Hepatocyte (in vitro differentiated cells): ENCODE measurements at regions not wholly inside any gene's neighbourhood (a gene's known extent, or its start where the extent isn't known, plus 50 kb on each side); places are given as distances from the start of the nearest gene placed in this dataset.

Source experiments
- CTCF ChIP-seq: fragments of 200-600 bp; sonication (generic); IDR thresholded peaks from 2 replicates; pipeline ENCODE4 v1.5.1; 2016; ENCODE audit warnings: antibody characterized with exemption, mild to moderate bottlenecking; ENCODE audit not compliant: poor library complexity
- EZH2phosphoT487 ChIP-seq: fragments of 200-600 bp; sonication (generic); IDR thresholded peaks from one replicate; pipeline ENCODE4 v1.6.1; 2018; ENCODE audit warnings: antibody characterized with exemption, mild to moderate bottlenecking, low read depth, moderate library complexity; ENCODE audit not compliant: unreplicated experiment, severe bottlenecking

GRCh38 chr11:128311742-128312719 is 275.3 kb downstream of the ETS1 start:
- no peak for TF ChIP-seq CTCF
- TF ChIP-seq EZH2phosphoT487: no peak
